Activated CD4-positive, alpha-beta T cell treated with anti-CD3 and anti-CD28 coated beads, Interleukin-2, amount 50 U/mL, for 16 hours (primary cell): ENCODE measurements at regions not wholly inside any gene's neighbourhood (a gene's known extent, or its start where the extent isn't known, plus 50 kb on each side); places are given as distances from the start of the nearest gene placed in this dataset.

Source experiments
- DNase-seq: peaks from one replicate; pipeline ENCODE4 v3.0.0-alpha.2; 2020

DNA sequence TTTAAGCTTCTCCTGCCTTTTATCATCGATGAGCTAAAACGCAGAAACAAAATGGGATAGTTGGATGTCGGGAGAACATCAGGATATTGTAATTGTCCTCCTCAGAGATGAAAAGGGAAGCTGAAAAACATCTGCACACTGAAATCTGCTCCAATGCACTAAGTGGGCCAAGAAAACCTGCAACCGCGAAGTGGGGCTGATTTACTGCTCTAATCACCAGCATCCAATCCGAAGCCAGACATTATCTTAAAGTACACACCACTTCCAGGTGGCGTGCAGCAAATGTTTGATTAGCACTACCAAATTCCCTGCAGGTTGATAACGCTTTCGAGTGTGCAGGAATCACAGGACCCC is 230.3 kb upstream of the SLC14A2 start:
- DNase-seq: no peak

DNA sequence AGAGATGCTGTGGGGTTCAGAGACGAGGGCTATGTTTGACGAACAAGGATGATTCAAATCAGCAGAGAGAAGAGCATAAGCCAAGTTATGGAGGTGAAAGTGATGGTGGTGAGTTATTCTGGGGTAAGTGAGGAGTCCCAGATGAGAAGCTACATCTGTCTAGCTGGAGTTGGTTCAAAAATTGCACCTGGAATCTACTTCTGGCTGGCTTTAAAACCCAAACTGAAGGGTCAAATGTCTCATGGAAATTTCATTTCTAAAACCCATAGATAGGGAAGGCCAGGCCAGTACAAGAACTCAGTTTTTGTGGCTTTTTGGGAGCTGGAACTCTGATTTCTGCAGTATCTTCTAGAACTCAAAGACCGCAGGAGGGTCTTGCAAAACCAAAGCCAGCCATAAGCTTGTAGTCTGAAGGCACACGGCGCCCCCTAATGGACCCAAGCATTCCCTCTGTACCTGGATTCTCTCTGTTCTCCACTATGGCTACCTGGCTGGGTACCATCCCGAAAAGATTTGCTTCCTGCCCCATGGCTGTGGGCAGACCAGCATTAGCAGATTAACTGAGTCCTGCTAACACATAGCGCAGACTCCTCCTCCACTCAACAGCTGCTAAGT is 229.1 kb upstream of the SLC14A2 start:
- DNase-seq: no peak

DNA sequence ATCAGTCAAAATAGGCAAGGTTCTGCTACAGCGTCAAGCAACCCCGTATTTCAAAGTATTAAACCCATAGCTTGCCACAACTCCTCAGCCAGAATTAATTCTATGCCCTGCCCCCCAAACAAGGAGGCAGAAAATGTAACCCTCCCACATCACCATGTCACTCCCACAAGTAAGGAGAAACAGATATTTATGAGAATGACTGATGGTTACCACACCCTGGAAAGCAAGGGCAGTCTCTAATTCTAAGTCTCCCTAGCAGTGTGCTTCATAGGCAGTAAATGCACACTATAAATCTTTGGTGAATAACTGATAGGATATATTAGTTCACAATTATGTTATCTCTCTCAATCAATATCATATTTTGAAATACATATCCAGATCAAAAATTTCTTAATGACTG is 228.0 kb upstream of the SLC14A2 start:
- DNase-seq: no peak

DNA sequence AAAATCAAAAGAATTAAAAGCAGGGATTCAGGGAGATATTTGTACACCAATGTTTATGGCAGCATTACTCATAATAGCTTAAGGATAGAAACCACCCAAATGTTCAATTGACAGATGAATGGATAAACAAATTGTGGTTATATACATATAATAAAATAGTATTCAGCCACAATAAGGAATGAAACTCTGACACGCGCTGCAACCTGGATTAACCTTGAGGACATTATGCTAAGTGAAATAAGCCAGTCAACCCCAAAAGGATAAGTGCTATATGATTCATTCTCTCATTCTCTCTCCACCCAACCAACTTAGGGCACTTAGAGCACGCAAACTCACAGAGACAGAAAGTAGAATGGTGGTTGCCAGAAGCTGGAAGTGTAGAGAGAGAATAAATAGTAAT is 216.8 kb upstream of the SLC14A2 start:
- peak; percentile 5 for DNase-seq

DNA sequence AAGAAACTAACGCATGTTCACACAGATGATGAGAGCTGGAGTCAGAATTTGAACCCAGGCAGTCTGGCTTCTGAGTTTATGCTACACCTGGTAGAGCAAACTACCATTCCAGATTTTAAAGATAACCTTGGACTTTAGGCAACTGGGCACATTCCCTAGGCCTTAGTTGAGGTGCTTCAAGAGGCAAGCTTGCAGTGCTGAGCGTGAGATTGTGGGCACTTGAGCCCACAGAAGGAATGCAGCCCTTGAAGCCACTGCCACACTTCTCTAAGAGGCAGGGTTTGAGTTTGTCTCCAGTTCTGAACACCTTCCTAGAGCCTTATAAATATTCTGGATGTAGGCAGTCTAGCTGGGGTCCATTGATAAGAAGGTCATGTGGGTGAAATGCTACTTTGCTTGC is 216.1 kb upstream of the SLC14A2 start:
- no peak for DNase-seq

DNA sequence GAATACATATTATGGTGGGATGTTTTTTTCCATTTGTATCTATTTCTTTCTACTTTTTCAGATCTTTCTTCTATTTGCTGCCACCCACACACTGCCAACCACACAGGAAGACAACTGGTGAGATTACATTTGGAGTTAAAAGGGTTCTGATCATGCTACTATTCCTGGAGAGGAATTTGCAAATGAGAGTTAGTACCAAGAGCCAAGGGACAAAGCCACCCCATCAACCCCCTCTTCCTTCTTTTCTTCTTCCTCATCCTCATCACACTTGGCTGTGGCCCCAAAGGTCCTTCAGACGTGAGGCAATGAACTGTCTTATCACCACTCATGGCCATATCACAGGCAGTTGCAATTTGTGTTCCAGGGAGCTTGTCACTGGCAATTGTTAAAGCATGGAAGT is 215.6 kb upstream of the SLC14A2 start:
- no peak for DNase-seq

DNA sequence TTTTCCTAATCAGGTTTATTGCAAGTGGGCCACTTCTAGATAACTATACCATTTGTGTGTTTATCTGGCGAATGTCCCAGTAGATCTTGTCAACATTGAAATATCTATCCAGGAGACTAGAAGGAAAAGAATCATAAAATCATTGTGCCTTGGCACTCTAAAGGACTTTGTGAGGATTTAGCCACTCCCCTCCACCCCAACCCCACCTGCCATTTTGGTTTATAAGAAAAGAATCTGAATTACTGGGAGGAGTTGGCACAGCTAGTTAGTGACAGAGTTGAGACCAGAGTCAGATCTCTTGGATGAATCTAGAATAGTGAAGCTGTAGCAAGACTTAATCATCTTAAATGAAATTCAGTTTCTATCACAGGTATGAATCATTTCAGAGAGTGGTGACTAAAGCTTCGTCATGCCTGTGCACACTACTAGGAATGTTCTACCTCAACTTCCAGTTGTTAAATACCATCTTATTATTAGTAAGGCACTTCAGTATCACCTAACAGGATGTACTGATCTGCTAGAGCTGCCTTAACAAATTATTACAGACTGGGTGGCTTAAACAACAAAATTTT is 212.7 kb upstream of the SLC14A2 start:
- DNase-seq: peak; percentile 25

DNA sequence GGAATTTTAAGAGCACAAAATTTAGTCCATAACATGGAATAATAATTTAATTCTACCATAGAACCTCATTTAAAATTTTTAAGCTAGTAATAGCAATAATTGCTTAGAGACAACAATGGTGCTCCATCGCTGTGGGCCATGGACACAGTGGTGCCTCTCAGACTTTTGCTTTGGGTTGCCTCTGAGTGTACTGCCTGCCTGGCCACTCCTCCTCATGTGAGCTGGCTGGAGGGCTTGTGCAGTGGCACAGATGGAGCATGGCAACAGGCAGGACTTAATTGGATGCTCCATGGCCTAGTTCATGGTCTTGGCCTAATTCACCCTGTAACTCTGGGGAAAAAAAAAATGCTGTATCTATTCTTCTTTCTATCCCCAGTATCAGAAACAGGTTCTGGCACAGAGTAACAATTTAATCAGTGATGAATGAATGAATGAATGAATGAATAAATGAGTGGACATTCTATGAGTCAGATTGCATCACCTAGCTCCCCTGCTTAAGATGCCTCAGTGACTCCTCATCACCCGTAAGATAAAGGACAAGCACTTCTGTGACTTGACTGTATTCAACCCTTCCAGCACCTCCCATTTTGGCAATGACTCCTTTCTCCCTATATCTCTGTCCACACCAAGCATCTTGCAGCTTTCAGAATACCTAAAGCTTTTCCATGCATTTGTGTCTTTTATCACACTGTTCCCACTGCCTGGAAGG is 211.8 kb upstream of the SLC14A2 start:
- no peak for DNase-seq

DNA sequence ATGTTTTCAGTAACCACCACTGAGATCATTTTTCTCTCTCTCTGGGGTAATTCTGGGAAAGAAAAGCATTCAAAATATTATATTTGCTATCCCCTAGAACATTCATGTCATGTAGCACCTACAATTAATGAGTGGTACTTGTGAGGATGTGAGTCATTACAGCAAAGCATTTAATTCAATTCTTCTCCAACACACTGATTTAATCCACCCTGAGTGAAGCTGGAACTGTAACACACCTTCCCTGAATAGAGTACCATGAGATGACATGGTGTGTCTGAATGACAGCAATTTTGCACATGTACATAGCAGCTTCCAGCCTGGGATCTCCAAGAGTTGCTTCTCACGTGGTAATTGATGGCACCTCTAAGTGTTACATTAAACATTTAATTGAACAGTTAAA is 207.1 kb upstream of the SLC14A2 start:
- no peak for DNase-seq

DNA sequence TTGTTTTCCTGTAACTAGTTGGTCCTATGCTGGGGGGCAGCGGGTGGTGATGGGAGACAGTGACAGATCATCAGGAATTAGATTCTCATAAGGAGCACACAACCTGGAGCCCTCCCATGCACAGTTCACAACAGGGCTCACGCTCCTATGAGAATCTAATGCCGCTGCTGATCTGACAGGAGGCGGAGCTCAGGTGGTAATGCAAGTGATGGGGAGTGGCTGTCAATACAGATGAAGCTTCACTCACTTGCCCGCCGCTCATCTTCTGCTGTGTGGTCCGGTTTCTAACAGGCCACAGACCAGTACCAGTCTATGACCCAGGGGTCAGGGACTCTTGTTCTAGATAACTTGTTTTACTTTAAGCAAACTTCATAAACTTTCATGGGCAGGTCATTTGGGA is 205.3 kb upstream of the SLC14A2 start:
- DNase-seq: no peak

DNA sequence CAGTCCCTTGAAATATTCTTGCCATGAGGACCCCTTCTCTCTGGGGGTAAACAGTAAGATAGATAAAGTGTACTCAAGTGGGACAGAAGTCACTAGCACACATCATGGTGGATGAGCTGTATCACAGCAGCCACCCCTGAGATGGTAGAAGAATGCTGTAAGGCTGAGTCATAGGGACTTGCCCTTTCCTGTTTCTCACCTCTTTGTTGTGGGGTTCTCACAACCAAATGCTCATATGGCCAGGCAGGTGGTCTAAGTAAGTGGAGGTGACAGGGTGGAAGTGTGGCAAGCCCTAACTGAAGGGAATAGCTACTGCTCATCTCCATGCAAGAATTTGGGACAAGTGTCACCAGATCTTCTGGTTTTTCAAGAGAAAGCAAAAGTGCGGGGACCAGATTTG is 202.7 kb upstream of the SLC14A2 start:
- no peak for DNase-seq

DNA sequence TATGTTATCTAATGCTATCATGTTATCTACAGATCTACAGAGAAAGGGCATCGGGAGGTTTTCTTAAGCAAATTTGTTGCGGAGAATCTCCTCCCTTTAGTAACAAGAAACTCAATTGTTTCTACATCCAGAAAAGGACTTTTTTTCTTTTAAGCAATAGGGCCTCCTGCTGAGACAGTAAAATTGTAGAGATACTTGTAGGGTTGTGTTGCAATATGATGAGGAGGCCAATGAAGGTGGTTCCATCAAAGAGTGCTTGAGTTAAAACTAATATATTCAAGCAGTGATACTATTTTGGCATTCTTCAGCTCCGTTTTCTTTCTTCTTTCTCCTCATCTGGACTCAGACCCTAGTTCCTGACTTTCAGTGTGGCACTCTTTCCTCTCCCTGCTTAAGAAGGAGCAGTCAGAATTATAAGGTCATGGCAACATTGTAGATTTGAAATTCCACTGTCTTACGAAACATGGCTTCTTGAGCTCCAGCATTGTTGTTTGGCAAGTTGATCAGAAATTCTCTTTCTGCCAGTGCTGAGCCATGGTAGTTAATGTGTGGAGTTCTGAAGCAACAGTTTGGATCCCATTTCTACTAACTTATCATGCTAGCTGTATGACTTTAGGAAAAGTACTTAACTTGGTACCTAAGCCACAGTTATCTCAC is 202.0 kb upstream of the SLC14A2 start:
- DNase-seq: no peak

DNA sequence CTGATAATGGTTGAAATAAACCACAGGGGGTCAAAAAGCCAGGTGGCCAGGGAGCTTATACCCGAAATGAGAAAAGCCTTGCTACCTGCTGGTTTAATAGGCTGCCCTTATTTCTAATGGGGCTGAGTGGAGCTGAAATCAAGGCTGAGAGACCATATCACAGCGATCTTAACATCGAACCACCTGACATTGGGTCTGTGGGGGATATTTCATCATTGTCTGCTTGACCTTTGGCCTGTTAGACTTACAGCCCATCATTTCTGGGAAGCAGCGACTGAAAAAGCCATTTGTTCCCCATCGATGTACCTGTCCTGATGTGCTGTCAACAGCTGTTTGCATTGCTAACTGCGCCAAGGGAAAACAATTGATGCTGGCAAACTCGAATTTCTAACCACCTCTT is 199.7 kb upstream of the SLC14A2 start:
- no peak for DNase-seq

DNA sequence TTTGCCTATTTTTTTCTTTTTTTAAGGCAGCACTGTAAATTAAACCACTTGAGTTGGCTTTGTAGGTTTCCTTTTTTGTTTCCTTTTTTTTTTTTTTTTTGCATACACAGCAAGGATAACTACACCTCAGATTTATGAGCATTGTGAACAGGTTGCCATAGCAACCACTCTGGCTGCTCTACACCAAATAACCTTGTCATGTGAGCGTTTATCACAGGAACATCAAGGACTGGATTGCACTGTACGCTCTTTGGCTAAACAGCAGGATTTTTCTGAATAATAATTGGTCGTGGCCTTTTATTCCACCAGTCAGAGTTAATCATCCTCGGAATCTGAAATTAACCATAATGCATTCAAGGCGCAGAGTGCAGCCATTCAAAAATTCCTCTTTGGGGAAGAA is 199.1 kb upstream of the SLC14A2 start:
- DNase-seq: no peak

DNA sequence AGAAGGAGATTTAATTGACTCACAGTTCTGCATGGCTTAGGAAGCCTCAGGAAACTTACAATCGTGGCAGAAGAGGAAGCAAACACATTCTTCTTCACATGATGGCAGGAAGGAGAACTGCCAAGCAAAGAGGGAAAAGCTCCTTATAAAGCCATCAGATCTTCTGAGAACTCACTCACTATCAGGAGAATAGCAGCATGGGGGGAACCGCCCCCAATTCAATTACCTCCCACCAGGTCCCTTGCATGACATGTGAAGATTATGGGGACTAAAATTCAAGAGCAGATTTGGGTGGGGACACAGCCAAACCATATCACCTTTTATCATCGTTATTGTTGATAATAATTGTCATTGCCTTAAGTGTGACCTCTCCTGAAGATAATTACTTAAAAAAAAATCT is 197.9 kb upstream of the SLC14A2 start:
- no peak for DNase-seq

DNA sequence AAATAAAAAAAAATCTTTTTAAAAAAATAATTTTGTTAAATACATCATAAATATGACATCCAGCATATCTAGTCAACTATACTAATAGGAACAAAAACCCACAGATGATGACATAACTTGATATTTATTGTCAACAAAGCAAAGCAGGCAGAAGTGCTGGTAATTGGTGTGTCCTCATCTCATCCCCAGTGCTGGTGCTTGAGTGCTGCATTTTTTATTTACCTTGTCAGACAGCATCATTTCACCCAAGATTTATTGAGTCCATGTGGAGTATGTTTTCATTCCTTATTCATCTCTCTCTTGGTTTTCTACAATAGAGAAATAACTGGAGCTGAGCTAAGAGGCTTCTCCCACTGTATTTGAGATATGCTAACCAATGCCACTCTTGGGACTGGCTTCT is 191.6 kb upstream of the SLC14A2 start:
- no peak for DNase-seq

DNA sequence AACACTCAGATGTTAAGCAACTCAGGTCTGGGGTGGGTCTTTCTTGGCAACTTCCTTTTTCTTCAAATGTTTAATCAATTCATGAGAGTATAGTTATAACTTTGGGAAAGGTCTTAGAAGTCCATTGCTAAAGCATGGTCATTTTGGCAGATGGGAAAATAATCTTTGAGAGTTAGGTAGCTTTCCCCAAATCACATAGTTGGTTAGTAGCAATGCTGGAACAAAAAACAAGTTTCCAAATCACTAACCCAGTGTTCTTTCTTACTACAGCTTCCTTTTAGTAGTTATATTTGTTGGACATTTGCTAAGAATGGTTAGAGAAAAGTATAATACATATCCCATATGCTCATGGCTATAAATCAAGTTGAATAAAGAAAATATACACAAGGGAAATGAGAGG is 185.2 kb upstream of the SLC14A2 start:
- no peak for DNase-seq

DNA sequence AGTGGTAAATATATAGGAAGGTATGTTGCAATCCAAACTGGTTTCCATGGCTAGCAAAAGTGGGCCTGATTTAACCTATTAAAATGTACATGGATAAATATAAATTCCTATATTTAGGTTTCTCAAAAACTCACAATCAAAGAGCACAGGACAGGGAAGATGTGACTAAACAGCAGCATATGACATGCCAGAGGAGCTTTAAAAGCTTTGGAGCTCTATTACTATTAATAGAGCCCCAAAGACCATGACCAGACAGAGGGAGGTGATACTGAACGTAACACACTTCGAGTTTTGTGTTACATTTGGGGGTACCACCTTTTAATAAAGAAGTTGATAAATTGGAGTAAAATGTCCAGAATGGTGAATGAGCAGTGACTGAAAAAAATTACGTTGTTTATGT is 179.5 kb upstream of the SLC14A2 start:
- DNase-seq: no peak

DNA sequence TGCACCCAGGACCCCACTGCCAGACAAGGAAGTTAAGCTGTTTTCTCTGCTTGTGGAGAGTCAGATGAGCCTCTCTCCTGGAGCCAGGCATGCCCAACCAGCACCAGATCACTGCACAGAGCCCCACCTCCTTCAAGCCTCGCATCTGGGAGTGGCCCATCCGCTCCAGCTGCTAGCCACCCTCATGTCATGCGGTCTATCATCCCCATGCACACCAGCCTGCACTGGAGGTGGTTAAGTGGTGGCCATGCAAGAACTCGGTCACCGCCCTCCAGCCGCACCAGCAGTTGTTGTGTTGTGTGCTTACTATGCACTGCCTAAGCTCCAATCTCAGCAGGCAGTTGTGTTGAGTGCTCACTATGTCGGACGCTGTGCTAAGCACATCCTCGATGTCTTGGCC is 177.9 kb upstream of the SLC14A2 start:
- DNase-seq: no peak

DNA sequence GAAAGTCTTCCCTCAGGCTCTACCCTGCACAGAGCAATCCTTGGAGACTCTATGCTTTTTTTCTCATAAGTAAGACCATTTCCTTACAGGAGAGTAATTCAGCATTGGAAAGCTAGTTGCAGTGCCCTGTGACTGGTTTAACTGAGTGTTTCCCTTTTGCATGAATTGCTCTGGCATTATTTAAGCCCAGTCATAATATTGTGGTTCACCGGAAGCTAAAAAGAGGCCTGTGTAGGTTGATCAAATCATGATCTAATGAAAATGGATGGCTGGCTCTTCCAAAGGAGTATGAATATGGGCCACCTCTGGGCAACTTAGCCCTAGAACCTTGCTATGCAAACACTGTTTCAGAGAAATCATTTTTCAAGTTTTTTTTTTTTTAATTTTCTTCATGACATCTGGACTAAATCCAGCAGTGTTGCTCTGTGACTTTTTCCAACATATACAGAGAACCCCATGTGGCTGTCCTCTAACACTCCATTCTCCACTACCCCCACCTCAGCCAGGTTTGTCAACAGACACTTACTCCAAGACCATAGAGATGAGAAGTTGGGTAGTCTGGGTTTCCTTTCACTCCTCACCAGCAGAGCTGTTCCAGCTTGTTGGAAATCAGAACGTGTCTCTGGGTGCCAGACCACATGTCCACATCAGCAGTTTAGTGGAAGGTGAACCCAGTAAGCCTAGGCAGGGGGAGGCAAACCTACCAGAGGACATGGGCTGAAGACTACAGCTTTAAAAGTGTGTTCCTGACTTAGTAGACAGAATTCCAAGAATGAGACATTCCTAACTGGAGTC is 175.2 kb upstream of the SLC14A2 start:
- no peak for DNase-seq

DNA sequence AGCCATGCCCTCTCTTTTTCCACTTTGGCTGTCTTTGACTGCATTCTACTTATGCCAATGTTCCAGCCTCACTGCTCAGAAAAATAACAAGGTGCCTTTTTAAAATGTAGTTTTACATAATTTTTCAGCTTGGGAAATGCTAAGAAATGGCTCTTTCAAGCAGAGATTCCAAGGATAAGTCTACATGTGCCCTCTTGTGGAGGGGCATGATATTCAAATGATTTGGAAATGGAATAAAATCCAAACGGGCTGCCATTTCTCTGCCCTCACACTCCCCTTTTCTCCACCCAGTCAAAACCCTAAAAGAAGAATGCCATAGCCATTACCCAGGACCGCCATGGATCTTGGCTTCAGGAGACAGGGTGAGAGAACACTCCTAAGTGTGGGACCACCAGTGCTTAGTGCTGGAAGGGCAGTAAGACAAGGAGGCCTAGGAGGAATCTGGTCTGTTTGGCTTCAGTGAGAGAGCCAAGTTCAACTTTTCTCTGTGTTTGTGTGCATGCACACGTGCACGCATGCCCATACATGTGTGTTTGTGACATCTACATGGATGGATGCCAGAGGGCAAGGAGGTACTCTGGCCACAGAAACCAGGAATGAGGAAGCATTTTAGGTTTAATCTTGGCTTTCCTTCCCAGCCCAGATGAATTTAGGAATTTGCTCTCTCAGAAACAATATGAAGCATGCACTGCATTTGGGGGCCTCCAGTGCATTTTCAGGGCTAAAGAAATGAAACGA is 174.0 kb upstream of the SLC14A2 start:
- DNase-seq: no peak

DNA sequence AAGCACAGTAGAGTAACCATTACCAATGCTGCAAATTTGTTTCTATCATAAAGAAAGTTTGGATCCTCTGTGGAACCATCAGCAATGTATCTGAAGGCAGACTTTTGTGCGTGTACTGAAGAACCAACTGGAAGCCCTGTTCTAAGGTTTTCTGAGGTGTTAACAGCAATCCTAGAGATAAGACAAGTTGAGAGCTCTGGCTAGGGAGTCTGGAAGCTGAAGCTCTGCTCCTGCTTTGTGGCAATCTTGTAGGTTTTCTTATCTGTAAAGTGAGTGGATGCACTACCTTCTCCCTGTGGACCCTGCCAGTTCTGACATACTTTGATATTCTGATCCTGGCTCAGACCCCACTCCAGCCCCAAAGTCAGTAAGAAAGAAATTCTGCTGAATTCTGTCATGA is 171.2 kb upstream of the SLC14A2 start:
- no peak for DNase-seq
